ENCODE measurements at regions not wholly inside any gene's neighbourhood (a gene's known extent, or its start where the extent isn't known, plus 50 kb on each side); places are given as distances from the start of the nearest gene placed in this dataset.

DNA sequence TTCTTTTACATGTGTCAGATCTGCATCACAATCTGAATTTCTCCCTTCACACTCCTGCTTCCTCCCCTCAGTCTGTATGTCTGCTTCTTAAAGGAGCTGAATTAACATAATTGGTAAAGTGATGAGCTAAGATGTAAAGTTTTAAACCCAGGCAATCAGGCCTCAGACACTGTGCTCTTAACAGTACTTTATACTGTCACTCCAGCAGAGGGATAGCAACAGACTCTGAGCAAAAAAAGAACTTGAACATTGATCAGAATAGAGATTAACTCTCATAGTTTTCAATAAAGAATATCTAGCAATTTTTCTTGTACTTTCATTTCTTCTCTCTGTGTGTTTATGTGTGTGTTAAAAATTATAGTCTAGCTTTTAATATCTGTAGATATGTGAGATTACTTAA, 110.3 kb downstream of the DUSP10 start:
- DNase-seq (ENCODE audit: low spot score): no peak

DNA sequence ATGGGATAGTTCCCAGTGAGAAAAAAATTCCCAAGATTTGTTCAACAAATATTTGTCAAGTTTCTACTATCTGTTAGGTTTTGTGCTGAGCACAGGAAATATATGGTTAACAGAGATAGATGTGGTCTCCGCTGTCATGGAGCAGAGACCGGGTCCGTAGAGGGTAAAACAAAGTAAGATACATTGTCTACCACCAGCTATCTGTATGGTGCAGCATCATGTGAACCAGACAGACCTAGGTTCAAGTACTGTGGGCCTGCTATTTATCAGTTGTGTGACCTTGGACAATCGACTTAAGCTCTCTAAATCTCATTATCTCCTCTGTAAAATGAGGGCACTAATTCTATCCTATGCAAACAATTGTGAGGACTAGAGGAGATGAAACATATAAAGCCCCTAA, 109.8 kb downstream of the DUSP10 start:
- no peak for DNase-seq (ENCODE audit: low spot score)

DNA sequence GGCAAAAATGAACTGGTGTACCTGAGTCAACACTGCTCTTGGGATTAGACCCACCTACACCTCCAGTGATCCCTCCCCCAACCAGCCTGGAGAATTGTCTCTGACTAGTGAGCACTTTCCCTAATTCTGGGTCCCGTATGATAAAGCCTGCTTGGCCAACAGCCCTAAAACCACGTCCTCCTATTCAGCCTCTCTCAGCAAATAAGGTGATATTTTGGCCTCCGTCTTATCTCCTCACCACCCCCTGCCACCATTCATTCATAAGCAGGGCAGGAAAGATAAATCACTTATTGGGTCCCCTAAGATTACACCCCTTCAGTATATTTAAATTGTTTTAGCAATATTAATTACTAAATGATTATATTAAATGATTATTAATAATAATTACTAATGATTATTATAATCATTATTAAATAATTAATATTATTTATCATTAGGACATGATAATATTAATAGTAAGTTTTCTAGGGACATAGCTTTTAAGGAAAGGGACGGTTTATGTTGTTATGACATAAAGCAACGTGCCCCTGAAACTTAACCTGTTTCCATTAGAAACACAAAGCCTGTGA, 108.0 kb downstream of the DUSP10 start:
- no peak for DNase-seq (ENCODE audit: low spot score)

DNA sequence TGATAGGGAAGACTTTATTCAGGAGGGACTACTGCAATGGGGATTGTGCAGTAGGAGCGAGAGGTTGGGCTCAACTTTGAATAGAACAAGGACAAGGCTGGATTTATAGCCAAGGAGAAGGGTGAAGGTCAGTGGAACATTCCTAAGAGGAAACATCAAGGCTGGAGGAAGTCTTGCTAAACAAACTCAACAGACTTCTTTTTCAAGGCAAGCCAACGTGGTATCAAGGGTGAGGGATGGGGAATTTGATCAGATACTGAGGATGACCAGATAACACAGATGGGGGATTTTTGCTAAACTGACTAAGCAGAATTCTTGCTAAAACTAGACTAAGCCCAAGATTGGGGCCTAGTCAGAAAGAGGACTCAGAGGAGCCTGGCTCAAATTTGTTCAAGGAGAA, 107.3 kb downstream of the DUSP10 start:
- DNase-seq (ENCODE audit: low spot score): no peak

DNA sequence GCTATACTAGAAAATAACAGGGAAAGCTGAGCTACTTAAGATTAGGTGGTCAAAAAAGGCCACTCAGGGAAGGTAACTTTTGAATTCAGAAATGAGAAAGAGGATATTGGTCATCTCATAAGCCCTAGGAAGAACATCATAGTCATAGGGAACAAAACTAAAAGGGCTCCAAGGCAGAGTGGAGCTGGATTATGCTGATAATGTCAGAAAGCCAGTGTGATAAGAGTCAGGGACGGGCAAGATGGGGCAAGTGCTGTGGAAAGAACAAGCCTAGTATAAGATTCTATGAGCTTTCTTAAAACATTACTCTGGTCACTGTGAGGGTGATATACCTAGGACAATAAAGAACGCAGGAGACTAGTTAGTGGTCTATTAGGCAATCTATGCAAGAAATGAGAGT, 106.6 kb downstream of the DUSP10 start:
- DNase-seq (ENCODE audit: low spot score): no peak

DNA sequence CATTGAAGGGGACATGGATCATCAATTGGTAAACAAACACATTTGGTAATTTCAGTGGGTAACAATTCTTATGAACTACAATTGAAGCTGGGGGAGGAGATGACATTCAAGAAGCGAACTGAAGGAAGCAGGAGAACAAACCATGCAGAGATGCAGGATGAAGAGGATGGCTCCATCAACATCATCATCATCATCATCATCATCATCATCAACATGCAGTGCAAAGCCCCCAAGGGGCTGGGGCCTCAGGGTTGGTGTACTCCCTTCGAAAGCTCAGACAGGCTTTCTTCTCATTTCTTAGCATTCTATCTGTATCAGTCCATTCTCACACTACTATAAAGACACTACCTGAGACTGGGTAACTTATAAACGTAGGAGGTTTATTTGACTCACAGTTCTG, 105.8 kb downstream of the DUSP10 start:
- DNase-seq (ENCODE audit: low spot score): no peak

DNA sequence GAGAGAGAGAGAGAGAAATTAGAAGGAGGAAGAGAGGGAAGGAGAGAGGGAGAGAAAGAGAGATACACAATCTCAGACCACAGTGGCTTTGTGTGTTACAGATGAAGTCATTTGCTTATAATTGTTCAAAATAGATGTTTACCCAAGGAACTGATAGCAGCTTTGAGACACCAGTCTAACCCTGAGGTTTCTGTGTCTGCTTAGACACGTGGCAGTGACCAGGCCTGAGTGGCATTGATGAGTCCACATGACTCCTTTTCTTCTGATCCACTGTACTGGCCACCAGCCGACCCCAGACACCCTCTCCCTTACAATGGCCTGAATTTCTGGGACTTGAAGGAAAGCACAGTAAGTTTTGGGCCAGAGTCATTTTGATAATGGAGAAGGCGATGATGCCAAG, 104.9 kb downstream of the DUSP10 start:
- no peak for DNase-seq (ENCODE audit: low spot score)

DNA sequence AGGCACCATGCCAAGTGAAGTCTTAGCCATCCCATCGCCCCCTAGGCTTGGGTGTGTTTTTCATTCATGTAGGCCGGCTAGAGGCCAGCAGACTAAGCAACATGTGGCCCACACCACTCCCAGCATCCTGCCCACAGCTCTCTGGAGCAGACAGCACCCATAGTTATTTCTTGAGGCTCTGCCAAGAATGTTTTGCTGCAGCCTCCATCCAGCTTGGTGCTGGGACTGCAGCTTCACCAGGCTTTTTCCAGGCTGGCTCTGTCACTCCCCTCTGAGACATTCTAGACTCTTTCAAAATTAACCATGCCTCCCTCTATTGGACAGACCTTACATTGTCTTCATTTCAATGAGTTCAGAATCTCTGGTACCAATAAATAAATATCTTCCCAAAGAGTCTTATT, 104.2 kb downstream of the DUSP10 start:
- DNase-seq (ENCODE audit: low spot score): no peak

DNA sequence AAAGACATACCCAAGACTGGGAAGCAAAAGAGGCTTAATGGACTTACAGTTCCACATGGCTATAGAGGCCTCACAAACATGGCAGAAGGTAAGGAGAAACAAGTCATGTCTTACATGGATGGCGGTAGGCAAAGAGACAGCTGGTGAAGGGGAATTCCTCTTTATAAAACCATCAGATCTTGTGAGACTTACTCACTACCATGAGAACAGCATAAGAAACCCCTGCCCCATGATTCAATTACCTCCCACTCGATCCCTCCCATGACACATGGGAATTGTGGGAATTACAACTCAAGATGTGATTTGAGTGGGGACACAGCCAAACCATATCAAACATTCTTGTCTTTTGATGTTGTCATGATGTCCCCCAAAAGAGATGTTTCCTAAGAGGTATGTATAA, 103.3 kb downstream of the DUSP10 start:
- no peak for DNase-seq (ENCODE audit: low spot score)

DNA sequence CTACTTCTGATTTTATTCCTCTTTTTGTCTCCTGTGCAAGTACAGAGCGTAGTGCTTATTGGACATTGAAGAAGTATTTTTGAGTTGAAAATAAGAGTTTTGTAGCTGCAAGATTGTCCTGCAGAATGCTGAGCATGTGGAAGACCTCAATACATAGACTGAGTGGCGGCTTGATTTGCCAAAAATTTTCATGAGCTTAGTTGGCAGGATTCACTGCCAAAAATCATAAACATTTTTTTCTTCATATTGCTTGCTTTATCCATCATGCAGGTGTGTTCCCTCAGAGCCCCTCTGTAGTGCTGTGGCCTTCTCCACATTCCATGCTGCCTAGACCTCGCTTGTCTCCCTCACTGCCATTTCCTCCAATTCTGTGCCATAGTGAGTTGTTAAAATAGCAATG, 100.1 kb downstream of the DUSP10 start:
- no peak for DNase-seq (ENCODE audit: low spot score)

DNA sequence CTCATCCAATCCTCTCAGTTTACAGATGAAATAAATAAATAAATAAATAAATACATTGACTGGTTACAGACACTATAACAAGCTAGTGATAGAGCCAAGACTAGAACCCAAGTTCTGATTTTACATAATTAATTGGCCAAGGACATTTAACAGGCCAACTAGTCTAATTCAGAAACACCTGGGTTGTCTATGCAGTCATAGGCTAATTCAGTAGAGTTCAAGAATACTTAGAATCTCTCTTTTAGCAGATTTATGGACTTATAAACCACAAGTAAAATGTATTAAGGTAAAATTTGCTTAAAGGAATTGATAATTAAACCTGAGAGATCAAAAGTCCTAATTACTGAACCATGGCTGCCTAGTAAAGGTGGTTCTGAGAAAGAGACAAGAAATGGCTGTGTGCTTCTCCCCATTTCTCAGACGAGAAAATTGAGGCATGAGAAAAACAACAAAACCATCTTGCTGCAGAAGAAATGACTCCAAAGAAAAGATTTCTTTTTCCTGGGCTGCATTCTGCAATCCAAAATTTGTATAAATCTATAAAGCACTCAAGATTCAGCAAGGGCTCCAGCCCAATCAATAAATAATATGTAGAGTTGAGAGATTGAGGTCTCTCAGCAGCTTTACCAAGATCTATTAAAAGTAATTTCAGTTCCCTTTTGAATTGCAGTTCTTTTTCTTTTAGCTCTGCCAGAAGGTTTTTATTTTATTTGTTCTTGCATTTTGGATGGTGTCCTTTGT, 98.3 kb downstream of the DUSP10 start:
- DNase-seq (ENCODE audit: low spot score): no peak

DNA sequence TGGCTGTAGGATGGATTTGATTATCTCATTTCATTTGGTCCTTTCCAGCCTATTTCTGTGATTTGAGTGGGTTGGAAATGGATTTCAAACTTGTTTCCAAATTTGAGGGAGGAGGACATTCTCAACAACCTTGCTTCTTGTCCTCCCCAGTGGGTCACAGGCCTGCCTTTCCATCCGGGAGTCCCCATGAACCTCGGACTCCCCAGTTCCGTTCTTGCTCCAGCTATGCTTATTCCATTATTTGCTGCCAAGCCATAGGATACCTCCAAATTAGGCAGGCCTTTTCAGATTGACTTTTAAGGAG, 97.8 kb downstream of the DUSP10 start:
- no peak for DNase-seq (ENCODE audit: low spot score)

DNA sequence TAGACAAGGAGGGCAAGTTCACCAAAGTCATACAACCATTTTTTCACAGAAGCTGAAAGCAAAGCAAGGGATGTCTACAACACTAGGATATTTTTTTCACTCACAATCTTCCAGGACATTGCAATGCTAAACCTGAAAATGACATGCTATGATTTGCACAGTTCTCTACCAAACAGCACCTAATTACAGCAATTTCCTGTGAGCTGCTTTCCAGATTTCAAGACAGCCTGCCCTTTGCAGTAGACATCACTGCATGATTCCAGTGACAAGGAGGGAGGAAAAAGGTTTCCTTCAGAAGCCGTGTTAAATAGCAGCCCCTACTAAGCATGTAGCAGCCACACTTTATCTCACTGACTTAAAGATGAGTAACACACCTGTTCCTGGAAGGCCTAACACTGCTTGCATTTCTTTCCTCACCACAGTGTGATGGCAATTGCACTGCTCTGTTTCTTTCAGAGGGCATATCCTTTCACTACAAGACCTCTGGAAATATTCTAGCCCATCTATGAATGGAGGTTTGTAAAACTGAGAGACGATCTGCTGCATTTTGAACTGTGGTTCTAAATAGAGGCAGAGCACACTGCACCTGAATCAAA, 97.1 kb downstream of the DUSP10 start:
- DNase-seq (ENCODE audit: low spot score): no peak

DNA sequence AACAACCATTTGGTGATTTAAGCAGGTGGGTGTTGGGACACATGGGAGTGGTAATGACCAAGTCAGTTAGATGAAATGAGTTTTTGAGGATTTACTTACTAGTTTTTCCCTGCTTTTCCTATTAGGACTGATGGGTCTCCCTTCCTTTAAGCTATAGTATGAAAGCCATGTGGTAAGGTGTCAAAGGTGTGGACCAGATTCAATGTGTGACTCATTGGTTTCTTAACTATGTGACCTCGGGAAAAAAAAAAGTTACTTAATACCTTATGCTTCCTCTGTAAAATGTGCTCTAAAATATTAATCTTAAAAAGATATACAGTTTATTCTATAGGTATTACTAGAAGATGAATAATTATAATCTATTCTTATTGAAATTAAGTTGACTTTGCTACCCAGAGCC, 93.7 kb downstream of the DUSP10 start:
- DNase-seq (ENCODE audit: low spot score): no peak

Data from CD4-positive, alpha-beta T cell treated with Interleukin-15 for 4 hours (primary cell).